RPMI8226 (cell line): ENCODE measurements at regions not wholly inside any gene's neighbourhood (a gene's known extent, or its start where the extent isn't known, plus 50 kb on each side); places are given as distances from the start of the nearest gene placed in this dataset.

Experiments used
- DNase-seq: peaks from one replicate; pipeline ENCODE4 v3.0.0-alpha.2; 2015

DNA sequence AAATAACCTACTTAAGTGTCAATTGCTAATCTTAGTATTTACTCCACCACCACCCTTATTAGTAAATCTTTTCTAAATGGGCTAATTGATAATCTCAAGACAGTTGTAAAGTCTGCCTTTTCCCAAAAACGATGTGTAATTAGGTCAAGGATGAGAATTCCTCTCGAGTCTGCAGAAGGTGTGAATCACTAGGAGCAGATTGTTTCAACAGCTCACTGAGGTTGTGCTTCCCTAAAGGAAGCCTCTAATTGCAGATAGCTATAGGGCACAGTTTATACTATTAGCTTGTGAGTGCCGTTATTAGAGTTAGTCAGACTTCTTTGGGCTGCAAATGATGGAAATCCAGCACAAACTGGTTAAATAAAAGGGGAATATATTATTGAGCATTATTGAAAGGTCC lies 84.9 kb downstream of the C11orf91 start:
- DNase-seq, result no peak

DNA sequence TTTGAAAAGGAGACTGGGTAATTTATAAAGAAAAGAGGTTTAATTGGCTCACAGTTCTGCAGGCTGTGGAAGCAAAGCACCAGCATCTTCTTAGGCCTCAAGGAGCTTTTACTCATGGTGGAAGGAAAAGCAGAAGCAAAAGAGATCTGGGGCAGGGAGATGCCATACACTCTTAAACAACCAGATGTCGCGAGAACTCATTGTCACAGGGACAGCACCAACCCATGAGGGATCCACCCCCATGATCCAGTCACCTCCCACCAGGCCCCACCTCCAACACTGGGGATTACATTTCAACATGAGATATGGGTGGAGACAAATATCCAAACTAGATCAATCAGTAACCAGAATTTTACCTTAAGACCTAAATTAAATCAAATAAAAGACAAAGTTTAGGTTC lies 87.2 kb downstream of the C11orf91 start:
- DNase-seq, result no peak

DNA sequence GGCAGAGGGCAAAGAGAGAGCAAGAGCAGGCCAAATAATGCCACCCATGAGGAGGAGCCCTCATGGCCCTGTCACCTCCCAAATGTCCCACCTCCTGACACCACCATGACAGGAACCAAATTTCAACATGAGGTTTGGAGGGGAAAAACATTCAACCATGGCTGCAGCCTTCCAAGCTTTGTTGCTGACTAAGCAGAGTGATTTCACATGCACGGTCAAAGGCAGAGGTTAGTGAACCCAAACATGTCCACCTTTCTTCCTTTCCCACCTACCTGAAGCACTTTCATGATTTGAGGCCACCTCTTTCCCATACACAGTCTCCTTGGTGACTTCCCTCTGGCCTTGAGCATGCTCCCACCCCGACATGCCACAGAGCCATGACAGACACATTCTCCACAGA lies 89.7 kb downstream of the C11orf91 start:
- DNase-seq, result no peak

DNA sequence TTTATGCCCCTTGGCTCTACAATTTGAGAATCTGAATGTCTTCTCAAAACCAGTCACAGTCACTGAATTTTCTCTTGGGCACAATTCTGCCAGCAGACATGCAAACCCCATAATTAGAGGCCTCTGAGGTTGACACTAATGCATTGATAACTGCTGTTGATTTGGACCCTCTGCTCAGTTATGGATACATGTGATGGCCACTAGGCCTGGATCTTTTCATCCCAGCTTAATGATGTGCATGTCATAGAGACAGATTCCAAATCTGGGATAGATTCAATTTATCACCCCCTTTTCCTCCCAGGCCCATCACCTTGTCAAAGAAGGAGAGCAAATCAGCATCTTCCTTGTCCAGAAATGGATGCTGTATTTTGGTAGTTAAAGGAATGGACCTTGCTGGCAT lies 92.2 kb downstream of the C11orf91 start:
- no peak for DNase-seq

DNA sequence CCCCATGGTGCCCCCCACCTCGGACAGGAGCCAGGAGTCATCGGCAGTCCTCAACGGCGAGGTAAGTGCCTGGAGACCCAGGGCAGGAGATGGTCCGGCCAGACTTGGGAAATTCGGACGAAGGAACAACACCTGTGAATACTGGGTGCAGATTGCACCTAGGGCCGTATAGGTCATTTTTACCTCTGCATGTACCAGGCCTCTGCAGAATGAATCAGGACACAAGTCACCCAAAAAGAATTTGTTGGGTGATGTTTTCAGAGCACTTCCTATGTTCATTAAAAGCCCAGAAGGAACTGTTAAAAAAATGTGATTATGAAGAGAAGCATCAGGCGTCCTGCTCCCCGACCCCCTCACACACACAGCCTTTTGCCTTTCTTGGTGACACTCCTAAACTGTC lies 93.9 kb downstream of the C11orf91 start:
- DNase-seq, result no peak

DNA sequence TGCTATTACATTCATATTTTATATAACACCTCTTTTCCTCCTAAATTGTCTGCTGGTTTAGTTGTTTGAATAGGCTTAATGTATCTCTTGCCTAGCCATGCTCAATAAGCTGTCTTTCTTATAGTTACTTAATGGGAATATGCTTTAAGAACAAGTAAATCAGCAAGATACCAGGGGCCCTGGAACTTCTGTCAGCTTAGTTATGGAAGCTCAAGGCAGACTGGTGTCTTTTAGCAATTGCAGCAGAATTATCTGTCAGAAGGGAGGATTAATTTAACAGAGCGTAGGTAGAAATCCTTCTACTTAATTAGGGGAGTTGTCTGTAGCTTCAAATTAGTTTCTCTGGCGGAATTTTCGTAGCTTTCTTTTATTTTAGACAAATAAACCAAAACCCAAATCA lies 94.9 kb downstream of the C11orf91 start:
- DNase-seq, result no peak

DNA sequence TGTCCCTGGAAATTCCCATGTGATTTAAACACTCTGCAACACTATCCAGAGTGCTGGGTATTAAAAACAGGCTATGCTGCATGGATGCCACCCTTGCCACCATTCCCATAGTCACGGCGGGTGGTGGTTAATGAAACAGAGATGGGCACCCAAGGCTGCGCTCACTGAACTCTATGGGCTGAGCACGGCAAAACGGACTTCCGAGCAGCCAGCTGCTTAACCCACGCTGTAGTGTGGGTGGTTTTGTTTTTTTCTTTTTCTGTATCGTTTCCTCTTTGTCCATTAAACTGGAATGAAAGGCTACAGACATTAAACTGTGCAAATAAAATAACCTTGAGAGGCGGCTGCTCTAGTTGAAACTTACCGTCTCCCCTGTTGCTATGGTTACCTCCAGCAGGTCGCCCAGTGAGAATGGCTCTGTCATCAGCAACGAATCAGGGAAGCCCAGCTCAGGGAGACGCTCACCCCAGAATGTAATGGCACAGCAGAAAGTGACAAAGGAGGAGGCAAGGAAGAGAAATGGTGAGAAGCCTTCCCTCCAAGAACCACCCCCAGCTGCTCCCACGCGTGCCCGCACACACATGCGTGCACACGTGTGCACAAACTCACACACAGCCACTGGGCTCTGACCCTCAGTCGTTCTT lies 102.1 kb downstream of the C11orf91 start:
- no peak for DNase-seq

DNA sequence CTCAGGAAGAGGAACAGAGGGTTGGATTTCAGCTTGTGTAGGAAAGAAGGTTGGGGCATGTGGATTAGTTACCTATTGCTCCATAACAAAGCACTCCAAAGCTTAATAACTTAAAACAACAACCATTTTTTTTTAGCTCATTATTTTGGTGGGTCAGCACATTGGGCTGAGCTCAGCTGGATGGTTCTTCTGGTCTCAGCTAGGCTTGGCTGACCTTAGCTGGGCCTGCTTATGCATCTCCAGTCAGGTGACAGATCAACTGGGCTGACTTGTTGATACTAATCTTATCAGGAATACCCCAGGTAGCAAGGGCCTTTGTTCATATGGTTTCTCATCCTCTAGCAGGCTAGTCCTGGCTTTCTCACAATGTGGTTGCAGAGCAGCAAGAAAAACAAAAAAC lies 106.4 kb downstream of the C11orf91 start:
- no peak for DNase-seq

DNA sequence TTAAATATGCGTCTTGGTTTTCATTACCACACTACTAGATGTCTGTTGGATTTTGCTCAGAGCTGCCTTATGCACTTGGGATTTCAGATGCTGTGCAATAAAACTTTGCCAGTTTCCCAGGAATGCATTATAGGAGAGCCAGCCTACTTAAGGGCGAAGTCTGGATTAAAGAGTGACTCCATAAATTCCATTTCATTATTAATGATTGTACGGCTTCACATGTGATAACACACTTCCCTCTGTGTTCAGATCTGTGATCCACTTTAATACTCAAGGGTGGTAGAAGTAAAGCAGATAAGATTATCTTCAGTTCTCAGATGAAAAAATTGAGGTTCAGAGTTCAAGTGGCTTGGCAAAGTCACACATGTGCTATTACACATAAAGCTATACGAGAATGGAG lies 110.2 kb downstream of the C11orf91 start:
- DNase-seq, result no peak

DNA sequence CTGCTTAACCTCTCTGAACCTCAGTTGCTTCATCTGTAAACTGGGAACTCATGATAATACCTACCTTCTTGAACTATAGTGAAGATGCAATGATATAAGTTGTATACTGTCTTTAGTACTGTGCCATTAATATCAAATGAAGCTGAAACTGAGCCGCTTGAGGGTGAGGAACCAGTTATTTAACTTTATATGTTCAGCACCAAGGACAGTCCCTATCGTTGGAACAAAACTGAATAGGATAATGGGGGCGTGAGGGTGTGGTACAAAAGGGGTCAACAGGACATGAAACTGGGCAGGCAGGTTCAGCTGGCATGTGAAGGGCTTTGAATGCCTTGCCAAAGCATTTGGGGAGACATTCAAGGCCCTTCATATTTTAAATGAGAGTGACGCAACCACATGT lies 112.6 kb downstream of the C11orf91 start:
- DNase-seq, result no peak

DNA sequence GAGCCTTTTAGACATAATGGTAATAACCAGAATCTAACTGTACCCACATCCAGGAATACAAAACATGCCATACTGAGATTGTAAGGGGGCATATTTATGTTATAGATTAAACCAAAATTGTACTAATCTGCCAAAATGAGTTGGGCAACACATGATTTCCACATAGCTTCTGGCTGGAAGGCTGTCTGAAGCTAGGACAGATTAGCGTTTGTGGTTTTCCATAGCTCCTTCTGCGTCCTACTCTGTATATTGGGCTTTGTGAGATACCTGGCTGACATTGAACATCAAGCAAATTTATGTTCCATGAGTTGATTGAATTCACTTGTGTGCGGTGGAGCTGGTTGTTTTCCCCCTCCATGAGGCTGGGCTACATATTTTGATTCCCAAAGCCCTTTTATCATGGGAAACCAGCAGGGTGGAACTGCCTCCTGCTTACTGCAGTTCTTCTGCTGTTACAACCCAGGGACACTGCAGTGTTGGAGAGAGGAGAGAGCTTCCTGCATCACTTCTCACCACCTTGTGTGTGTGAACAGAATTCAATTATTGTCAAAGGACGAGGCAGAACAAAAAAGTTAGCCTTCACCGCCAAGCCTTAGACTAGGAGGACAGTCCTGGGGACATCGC lies 114.9 kb downstream of the C11orf91 start:
- no peak for DNase-seq

DNA sequence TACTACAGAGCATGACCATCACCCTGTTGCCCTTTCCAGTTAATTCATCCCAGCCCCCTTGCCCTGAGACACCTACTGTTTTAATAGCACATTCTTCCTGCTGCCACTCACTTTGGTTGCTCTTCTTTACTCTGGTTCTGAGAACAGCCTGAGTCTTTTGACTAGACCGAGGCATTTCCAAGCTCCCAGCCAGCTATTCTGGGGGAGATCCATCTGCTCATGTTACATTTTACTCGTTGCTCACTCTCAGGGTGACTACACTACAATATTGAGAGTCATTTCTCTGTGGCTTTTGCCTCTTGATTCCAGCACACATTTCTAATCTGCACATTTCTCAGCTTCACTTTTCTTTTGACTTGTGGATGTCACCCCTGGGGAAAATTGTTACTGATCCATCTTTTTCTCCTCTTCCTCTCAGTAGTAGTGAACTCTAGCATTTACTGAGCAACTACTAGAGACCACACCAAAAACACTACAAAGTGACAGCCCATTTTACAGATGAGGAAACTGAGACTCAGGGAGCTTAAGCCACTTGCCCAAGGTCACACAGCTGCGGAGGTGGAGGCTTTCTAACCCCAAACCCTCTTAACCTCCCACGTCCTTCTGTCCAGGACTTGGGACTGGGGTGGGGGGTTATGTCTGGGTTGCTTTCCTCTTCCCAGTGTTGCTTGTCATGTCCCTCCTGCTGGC lies 117.8 kb downstream of the C11orf91 start:
- no peak for DNase-seq

DNA sequence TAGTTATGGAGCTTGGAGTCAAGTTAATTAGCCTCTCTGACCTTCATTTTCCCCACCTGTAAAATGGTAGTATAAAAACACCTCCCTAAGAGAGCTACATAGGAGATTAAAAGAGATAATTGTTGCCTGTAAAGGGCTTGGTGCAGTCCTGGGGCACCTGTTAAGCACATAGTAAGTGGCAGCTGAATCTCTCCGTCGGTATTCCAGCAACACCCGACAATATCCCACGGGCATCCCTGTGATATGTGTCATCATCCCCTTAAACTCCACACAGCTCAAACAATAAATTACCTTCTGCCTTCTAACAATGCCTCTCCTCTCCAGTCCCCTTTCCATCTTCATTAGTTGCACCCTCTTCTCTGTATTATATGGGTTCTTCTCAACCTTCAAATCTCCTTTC lies 121.5 kb downstream of the C11orf91 start:
- no peak for DNase-seq

DNA sequence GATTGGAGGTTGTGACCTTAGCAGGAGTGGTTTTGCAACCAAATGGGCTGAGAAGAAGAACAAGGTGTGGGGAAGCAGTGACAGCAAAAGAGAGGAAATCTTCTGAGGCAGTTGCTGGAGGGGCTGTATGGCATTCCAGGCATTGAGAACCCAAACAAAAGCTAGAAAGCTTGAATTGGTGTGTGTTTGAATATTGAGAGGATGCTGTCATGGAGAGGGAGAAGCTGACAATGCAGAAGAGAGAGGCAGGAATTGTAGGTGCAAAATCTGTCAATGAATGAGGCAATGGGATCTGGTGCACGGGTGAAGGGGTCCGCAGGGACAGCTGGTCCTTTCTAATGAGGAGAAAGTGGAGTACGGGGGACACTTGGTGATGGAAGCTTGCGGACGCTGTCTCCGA lies 123.4 kb downstream of the C11orf91 start:
- no peak for DNase-seq

DNA sequence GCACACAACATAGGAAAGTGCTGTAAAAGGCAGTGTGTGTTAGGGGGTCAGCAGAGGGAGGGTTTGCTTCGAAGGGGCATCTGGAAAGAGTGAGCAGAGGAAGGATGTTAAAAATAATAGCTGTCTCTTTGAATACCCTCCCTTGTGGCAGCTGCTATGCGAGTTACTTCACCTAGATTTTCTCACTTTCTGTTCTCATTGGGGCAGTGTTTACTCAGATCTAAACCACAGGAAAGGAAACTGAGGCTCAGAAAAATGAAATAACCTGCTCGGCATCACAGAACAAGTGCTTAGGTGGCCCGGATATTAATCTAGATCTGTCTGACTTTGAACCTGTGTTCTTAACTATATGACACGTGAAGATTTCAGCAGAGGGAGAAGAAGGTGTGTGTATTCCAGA lies 125.3 kb downstream of the C11orf91 start:
- DNase-seq, result no peak

DNA sequence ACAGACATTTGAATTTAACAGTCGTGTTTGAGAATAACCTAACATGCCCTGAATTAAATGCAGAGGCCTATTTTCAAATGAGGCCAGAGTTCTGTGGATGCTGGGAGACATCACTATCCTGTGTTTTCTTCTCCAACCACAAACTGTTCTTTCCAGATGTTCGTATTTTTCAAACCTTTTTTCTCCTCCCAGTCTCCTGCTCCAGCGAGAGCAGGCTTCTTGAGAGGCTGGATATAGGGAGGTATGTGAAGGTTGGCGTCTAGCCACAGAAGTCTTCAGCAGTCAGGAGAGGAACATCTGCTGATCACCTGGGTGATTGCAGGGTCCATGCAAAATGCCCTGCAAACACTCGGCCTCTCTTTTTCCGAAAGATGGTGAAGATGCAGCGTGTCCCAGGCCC lies 126.3 kb downstream of the C11orf91 start:
- DNase-seq, result no peak

DNA sequence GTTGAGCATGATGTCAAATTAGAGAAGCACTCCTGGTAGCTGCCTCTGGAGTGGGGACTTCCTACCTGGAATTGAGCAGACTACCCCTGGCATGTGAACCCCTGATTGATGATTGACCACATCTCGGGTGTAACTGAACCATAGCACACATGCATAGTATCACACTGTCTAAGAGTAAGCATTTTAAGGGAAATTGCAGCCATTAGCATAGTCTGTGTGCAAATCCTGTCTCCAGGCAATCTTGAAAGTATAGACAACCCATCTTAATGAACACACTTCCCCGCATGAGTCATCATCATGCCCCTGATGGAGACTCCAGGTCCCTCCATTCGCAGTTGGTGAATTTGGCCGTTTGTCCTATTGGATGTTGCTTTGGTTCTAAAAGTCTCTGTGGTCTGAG lies 131.3 kb downstream of the C11orf91 start:
- DNase-seq, result no peak

DNA sequence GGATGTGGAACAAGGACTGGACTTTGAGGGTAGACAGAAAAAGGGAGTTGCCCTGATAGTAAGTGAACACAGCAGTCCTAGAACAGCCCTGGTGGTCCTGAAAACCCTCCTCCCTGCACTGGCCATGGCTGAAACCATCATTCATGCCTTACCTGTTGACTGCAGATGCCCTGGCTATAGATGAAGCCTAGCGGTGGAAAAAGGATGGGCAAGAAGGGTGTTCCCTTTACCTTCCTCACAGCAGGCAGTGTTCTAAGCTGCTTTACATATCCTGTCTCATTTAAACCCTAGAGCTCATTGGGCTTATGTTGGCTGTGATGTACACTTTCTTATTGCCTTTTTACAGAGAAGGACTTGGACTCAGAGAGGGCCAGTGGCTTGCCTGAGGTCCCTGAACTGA lies 133.6 kb downstream of the C11orf91 start:
- no peak for DNase-seq

DNA sequence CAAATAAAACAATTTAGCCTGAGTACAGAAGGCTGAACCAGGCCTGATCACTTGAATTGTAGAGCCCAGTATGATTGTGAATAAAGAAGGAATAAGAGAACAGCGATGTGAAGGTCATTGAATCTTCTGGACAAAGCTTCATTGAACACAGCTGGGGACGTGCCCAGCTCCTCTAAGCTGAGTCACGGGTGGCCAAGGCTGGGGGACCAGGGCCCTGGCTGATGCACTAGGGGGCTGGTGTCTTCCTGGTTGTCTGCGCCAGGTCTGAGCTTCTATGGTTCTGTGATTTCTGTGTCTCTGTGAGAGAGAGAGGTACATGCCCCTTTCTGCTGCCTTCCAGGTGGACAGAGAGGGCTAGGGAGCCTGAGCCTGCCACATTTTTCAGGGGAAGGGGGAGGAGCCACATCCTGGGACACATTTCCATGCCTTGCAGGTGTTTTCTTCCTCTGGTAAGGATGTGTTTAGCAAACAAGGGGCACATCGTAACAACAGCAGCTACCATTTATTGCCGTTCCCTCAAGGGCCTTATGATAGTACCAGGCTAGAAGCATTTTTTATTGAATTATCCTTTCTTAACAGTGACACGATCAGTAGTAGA lies 135.7 kb downstream of the C11orf91 start:
- no peak for DNase-seq

DNA sequence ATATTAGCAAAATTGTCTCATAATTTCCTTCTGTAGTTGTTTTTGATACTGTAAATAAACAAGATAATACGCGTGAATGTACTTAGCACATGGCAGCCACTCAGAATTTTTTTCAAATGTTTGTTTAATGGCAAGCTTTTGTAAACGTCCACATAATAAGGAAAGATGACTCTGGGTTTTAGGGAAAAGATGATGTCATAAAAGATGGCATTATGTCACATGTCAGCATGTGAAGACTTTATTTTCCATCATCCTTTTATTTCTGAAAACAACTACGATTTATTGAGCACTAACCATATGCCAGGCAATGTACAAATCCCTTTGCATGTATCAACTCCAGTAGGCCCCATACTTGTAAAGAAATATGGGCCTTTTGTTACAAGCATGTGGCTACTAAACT lies 139.9 kb downstream of the C11orf91 start:
- DNase-seq, result no peak

DNA sequence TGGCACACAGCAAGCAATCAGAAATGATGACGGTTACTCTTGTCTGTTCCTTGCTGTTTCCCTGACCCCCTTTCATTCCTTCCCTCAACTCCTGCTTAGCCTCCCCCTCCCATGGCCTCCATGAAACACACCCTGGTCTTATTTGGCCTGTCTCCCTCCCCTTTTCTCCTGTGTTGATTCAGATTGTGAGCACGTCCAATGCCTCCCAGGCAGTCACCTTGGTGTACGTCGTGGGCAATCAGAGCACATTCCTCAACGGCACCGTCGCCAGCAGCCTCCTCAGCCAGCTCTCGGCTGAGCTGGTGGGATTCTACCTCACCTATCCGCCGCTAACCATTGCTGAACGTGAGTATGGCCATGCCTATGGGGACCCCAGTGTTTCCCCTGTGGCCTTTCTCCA lies 141.1 kb downstream of the C11orf91 start:
- no peak for DNase-seq

DNA sequence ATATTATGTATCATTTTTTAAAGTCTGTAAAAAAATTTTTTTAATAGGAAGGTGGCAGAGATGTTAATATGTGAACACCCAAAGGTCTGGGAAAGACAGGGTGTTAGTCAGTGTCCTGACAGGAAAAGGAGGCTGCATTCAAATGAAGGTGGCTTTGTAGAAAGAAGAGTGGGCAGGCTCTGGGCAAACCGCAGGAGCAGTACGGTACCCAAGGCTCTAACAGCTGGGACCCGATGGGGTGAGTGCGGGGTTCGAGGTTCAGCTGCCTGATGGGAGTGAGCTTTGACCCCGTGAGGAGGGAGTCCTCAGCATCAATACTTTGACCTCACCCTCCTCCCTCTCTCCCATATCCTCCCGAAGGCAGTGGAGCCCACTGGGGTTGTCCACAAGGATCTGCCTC lies 142.5 kb downstream of the C11orf91 start:
- DNase-seq, result no peak

DNA sequence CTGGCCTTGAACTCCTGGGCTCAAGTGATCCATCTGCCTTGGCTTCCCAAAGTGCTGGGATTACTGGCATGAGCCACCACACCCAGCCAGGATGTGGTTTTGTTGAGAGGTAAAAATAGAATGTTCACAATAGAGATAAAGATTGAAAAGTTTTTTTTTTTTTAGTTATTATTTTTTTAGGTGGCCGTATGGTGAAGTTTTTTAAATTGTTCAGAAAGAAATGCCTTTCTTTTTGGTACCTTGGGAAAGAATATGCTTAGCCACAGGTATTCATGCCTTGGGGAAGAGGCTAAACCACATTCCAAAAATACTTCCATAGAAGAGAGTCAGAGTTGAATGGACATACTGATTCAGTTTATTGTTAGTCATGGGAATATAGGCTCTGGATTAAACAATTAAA lies 143.4 kb downstream of the C11orf91 start:
- no peak for DNase-seq

DNA sequence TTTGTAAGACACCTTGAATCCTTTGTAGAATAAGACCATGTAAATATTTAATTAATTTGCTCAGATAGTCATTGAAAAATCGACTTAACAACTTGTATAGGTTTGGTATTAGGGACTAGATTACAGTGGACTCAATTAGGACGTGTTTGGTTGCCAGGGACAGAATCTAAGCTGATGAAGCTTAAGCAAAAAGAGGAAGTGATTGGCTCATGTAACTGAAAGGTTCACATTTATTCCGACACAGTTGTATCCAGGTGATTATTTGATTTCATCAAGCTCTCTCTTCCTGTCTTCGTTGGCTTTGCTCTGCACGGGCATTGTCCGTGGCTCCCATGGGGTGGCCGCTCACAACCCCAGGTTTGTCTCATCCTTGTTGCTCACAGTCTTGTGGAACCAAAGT lies 146.4 kb downstream of the C11orf91 start:
- no peak for DNase-seq
